Central memory CD4-positive, alpha-beta T cell (primary cell): ENCODE measurements at regions not wholly inside any gene's neighbourhood (a gene's known extent, or its start where the extent isn't known, plus 50 kb on each side); places are given as distances from the start of the nearest gene placed in this dataset.

Experiments used
- DNase-seq: peaks from one replicate; pipeline ENCODE4 v3.0.0; 2022

- DNase-seq, result no peak
These were observed 345.1 kb upstream of the PITX2 start for GRCh38 chr4:110967936-110968335.

DNA sequence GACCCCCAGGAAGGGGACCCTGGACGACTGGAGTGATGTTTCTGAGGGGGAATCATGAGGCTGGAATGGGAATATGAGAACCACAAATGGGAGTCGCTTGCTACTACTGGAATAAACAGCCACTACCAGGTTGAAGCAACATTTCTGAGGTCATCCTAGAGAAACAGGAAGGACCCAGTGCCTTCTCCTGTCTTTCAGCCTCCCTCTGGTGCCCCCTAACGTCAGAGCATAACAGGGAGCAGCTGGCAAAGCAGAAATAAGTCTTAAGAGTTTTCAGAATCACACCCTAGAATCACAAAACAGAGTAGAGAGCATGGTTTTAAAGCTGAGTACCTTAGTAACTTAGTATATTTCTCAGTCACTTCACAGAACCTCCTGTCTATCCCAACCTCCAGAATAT, 347.8 kb upstream of the PITX2 start:
- DNase-seq, result no peak

- DNase-seq, result no peak
These were observed 352.5 kb upstream of the PITX2 start for GRCh38 chr4:110975338-110975737.

GRCh38 chr4:110977554-110977953, 354.7 kb upstream of the PITX2 start:
- DNase-seq, result no peak

GRCh38 chr4:110978761-110979160, 355.9 kb upstream of the PITX2 start:
- DNase-seq, result no peak

GRCh38 chr4:110982486-110982885, 359.6 kb upstream of the PITX2 start:
- DNase-seq, result no peak

DNA sequence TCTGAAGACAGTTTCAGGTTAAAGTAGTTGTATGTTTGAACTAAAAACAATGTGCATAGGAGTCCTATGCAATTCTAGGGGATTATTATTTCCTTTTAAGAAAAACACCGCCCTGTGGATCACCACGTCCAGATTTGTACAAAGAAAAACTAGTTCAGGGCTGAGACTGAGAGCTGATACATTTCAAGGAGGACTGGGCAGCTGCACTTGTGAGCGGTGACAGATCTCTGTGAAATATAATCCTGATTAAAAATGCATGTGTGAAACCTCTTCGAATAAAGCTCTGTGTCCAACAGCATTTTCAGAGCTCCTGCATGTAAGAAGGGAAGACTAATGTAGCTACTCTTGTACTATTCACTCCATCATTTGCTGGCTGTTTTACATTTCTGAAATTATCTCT, 365.8 kb upstream of the PITX2 start:
- no peak for DNase-seq

GRCh38 chr4:110989125-110989524, 366.2 kb upstream of the PITX2 start:
- DNase-seq, result no peak

GRCh38 chr4:110994781-110995180, 371.9 kb upstream of the PITX2 start:
- no peak for DNase-seq

DNA sequence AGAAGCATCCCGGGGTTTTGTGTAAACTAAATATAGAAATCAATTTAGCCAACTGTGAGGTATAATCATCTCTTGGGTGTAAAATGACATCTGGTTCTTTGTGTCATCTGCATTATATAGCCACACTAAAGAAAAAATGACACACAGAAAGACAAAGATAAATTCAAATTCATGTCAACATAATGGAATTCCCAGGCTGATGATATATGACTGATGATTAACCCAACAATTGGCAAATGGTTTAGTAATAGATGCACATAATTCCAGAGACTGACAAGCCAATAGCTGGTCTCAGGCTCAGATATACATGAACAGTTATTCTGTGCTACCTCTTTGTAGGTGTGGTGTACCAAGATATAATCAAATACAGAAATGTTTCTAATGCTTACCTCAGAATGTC, 375.4 kb upstream of the PITX2 start:
- no peak for DNase-seq

DNA sequence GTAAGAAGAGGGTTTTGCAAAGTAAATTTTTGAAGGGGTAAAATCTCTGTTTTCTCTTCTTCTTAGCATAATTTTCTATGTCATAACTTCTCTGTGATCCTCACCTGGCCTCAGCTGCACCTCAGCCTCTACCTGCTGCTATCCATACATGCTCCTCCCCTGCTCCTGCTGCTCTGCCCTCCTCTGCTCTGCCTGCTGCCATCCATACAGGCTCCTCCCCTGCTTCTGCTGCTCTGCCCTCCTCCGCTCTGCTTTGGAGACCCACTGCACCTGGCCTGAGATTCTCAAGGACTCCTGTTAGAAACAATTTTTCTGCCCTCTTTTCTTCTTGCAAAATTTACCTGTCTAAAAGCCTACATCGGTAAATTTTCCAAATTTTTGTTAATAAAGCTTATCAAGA, 388.6 kb upstream of the PITX2 start:
- DNase-seq, result no peak

- DNase-seq, result no peak
These were observed 391.0 kb upstream of the PITX2 start for GRCh38 chr4:111013846-111014245.

DNA sequence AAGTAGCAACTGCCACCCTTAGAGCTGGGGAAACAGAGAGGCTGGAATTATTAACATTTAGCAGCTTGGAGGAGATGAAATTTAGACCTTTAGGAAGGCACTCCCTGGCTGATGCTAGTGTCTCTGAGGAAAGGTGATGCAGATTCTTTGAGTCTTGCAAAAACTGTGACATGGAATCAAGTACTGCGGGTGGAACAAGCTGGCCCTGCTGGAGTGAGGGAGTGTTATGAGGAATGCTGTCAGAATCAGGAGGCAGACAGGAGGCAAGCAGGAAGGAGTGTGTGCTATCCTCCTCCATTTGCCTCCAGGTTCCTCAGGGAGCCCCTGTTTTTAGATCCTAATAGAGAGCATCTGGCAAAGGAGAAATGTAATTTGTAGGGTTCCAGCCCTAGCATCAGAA, 391.7 kb upstream of the PITX2 start:
- DNase-seq, result no peak

- DNase-seq, result no peak
These were observed 393.5 kb upstream of the PITX2 start for GRCh38 chr4:111016416-111016815.

- DNase-seq, result no peak
These were observed 395.3 kb upstream of the PITX2 start for GRCh38 chr4:111018216-111018615.

DNA sequence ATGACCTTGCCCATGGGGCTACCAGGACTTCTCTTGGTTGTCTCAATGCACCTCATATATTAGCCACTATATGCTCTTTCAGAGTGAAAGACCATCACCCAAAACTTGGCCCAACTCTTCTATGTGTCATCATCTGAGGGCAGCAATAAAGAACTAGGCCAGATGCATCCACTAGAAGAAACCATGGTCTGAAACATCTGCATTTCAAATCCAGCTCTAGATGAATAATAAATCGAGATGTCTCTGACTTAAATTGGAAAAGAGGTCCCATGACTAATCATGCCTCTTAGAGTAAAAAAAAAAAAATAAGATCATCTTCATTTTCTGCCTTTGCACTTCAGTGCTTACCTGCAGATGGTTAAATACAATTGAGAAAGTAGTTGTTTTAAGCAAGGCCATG, 397.6 kb upstream of the PITX2 start:
- DNase-seq, result no peak

GRCh38 chr4:111020961-111021360, 398.1 kb upstream of the PITX2 start:
- DNase-seq, result no peak

DNA sequence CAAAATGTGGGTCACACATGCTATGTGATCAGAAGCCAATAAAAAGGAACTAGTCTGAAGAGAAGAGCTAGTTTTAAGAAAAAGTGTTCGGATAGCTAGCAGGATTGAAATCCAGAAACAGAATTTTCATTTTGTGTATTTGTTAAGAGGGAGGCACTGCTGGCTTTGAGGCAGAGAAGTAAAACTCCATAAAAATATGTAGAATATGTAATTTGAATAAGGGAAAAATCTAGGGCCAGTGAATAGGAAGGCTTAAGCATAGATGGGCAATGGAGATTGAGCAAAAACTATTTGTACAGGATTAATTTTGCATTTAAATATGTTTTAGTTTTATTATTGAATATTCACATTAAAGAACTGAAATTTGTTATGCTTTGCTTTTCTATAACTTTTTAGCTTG, 399.9 kb upstream of the PITX2 start:
- DNase-seq, result no peak

DNA sequence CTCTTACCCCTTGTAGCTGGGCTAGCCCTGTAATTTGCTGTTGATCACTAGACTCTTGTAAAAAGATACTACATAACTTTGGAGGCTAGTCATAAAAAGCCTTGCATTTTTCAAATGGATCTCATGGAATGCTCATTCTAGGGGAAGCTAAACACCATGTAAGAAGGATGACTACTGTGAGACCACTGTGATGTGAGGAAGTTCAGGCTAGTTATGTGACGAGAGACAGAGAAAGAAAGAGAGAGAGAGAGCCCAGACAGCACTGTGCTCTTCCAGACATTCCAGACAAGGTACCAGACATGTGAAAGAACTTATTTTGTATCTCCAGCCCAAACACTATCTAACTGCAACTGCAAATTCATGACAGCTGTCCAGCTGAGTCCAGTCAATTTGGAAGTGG, 404.6 kb upstream of the PITX2 start:
- DNase-seq, result no peak

DNA sequence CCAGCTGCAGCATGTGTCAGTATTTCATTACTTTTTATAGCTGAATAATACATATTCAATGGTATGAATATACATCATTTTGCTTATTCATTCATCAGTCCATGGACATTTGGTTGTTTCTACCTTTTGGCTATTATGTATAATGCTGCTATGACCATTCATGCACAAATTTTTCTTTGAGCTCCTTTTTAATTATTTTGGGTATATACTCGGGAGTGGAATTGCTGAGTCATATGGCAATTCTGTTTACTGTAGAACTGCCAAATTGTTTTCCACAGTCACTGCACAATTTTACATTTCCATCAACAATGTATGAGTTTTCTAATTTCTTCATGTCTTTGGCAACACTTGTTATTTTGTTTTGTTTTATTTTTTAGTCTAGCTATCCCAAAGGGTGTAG, 405.9 kb upstream of the PITX2 start:
- DNase-seq, result no peak

- no peak for DNase-seq
These were observed 408.2 kb upstream of the PITX2 start for GRCh38 chr4:111031001-111031579.

DNA sequence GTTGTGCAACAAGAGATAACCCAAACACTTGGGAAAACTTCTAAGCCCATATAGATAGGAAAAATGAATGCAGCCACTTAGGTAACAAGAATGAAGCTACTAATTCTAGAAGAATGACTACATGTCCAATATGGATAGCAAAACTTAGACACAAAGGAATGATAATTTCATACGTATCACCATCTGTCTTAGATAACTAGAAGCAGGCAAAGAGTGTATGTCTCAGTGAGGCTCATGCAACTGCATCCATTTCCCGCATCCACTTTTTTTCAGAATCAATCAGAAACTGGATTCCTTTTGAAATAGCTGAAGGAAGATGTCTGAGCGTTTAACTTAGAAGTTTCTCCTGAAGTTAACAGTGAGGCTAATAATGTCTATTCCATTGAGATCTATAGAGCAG, 408.7 kb upstream of the PITX2 start:
- no peak for DNase-seq

- DNase-seq, result no peak
These were observed 414.9 kb upstream of the PITX2 start for GRCh38 chr4:111037591-111038360.

DNA sequence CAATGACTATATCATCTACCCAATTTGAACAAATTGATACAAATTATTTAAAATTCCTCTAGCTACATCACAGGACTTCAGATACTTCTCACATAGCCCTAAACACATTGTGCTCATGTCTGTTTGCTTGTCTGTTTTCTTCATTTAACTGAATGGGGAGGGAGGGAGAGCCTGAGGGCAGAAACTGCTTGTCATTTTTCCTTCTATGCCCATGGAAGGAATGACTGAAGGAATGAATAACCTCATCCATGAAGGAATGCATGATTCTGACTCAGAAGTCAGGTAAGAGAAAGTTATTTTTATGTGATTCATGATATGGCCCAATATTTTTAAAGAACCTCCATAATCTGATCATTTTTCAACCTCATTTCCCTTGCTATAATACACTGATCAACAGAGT, 418.0 kb upstream of the PITX2 start:
- DNase-seq, result no peak

DNA sequence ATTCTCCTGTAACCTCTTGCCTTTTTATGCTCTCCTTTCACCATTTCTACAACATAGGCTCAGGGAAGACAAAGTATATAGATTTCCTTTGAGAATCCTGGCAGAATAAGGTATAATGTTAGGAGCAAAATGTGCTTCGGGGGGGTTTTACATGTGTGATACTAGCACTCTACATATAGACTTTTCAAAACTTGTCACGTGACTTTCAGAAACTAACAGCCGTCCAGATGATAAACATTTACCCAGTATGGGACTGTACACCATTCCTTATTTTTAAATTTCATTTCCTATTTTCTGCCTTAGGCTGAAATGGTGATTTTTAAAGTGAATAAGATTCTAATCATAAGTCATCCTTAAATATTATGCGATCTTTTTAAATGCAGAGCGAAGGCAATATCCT, 420.4 kb upstream of the PITX2 start:
- DNase-seq, result no peak
